SK-N-SH (cell line): ENCODE measurements at regions not wholly inside any gene's neighbourhood (a gene's known extent, or its start where the extent isn't known, plus 50 kb on each side); places are given as distances from the start of the nearest gene placed in this dataset.

ENCODE experiments used
- CTCF ChIA-PET: fragments of 300-600, 350-600 bp; formaldehyde crosslinking; extraction: SDS; loops from one replicate; lab custom pipeline; 2021; lab: Yijun Ruan, JAX
- POLR2A ChIA-PET: fragments of 350-600 bp; sonication (Branson Sonifier 250); formaldehyde crosslinking; extraction: SDS; loops from one replicate; lab custom pipeline; 2020; ENCODE audit warnings: antibody characterized with exemption, inconsistent platforms; lab: Yijun Ruan, JAX
- DNase-seq: peaks from one replicate; pipeline ENCODE4 v3.0.0; 2012
- H2AFZ ChIP-seq: fragments of 200-600 bp; sonication (generic); 2 replicates; pipeline ENCODE4 v1.8.1; 2016; ENCODE audit warnings: antibody characterized with exemption, mild to moderate bottlenecking, low read depth
- H3F3A ChIP-seq: fragments of 200-600 bp; sonication (generic); replicated peaks from 2 replicates; pipeline ENCODE3; 2016; ENCODE audit warnings: antibody characterized with exemption, mild to moderate bottlenecking; ENCODE audit not compliant: insufficient read depth
- H3K27ac ChIP-seq, 2 experiments: fragments of 200-500 bp in 1 of 2; fragments of 200-600 bp in 1 of 2; sonication (Bioruptor generic) in 1 of 2; sonication (generic), shearing (Covaris generic) in 1 of 2; 2 replicates each; pipeline versions ENCODE4 v1.5.1 to v1.6.1; 2014 to 2016; ENCODE audit warnings: low read depth in 2 of 2, inconsistent platforms in 1 of 2, low read length in 1 of 2, mild to moderate bottlenecking in 1 of 2, mixed read lengths in 1 of 2
- H3K27me3 ChIP-seq: fragments of 200-600 bp; sonication (generic), shearing (Covaris generic); 2 replicates; pipeline ENCODE4 v1.6.1; 2016; ENCODE audit warnings: mixed run types; ENCODE audit not compliant: insufficient read depth
- H3K36me3 ChIP-seq, 2 experiments: fragments of 200-500 bp in 1 of 2; fragments of 200-600 bp in 1 of 2; sonication (Bioruptor generic) in 1 of 2; sonication (generic) in 1 of 2; replicated peaks in 1 of 2; 2 replicates each; pipeline versions ENCODE3 to v1.5.1; 2014 to 2016; ENCODE audit warnings: low read length in 1 of 2, mild to moderate bottlenecking in 1 of 2; ENCODE audit not compliant: insufficient read depth in 2 of 2, control insufficient read depth in 1 of 2
- H3K4me1 ChIP-seq, 2 experiments: fragments of 200-500 bp in 1 of 2; fragments of 200-600 bp in 1 of 2; sonication (Bioruptor generic) in 1 of 2; sonication (generic), shearing (Covaris generic) in 1 of 2; 2 replicates each; pipeline versions ENCODE4 v1.5.1 to v1.6.1; 2014 to 2016; ENCODE audit warnings: low read depth in 1 of 2, low read length in 1 of 2, mixed run types in 1 of 2; ENCODE audit not compliant: insufficient read depth in 2 of 2, control insufficient read depth in 1 of 2
- H3K4me2 ChIP-seq: fragments of 200-600 bp; sonication (generic), shearing (Covaris generic); 2 replicates; pipeline ENCODE4 v1.6.1; 2017; ENCODE audit warnings: mixed run types
- H3K4me3 ChIP-seq, 2 experiments: fragments of 200-500 bp in 1 of 2; fragments of 200-600 bp in 1 of 2; sonication (Bioruptor generic) in 1 of 2; sonication (generic), shearing (Covaris generic) in 1 of 2; 2 replicates each; pipeline versions ENCODE4 v1.5.1 to v1.8.1; 2014 to 2016; ENCODE audit warnings: low read depth in 2 of 2, inconsistent platforms in 1 of 2, low read length in 1 of 2, mild to moderate bottlenecking in 1 of 2, mixed read lengths in 1 of 2, moderate library complexity in 1 of 2
- H3K79me2 ChIP-seq: fragments of 200-600 bp; sonication (generic); 2 replicates; pipeline ENCODE4 v1.8.1; 2017; ENCODE audit warnings: mild to moderate bottlenecking; ENCODE audit not compliant: insufficient read depth
- H3K9ac ChIP-seq: fragments of 200-600 bp; sonication (generic); 2 replicates; pipeline ENCODE4 v1.6.1; 2017; ENCODE audit warnings: mixed run types
- H3K9me2 ChIP-seq: fragments of 200-600 bp; sonication (generic); 2 replicates; pipeline ENCODE4 v1.6.1; 2017; ENCODE audit warnings: mixed run types
- H3K9me3 ChIP-seq: fragments of 200-600 bp; sonication (generic); 2 replicates; pipeline ENCODE4 v1.6.1; 2017; ENCODE audit warnings: mixed run types, mild to moderate bottlenecking, moderate library complexity
- H4K20me1 ChIP-seq: fragments of 200-600 bp; sonication (generic); 2 replicates; pipeline ENCODE4 v1.6.1; 2017; ENCODE audit warnings: mild to moderate bottlenecking, mixed run types; ENCODE audit not compliant: insufficient read depth
- CHD2 ChIP-seq: fragments of 150-350 bp; IDR thresholded peaks from 2 replicates; pipeline ENCODE4 v1.6.1; 2018; ENCODE audit warnings: low read length; ENCODE audit not compliant: partially characterized antibody
- CTCF ChIP-seq: fragments of 200-600 bp; sonication (generic); IDR thresholded peaks from 2 replicates; pipeline ENCODE4 v1.6.1; 2017; ENCODE audit warnings: antibody characterized with exemption, mild to moderate bottlenecking, moderate library complexity
- IRF3 ChIP-seq: fragments of 150-350 bp; IDR thresholded peaks from 2 replicates; pipeline ENCODE4 v1.6.1; 2016; ENCODE audit warnings: mild to moderate bottlenecking, low read depth, low read length
- MEF2A ChIP-seq: IDR thresholded peaks from 2 replicates; pipeline ENCODE4 v1.4.0; 2012; ENCODE audit warnings: low read depth, borderline replicate concordance
- MXI1 ChIP-seq: IDR thresholded peaks from 2 replicates; pipeline ENCODE4 v1.6.1; 2012; ENCODE audit warnings: mild to moderate bottlenecking, low read depth, low read length, improper control_type of control experiment
- RCOR1 ChIP-seq: fragments of 150-350 bp; IDR thresholded peaks from 2 replicates; pipeline ENCODE4 v1.6.1; 2017; ENCODE audit warnings: antibody characterized with exemption, low read length
- REST ChIP-seq: IDR thresholded peaks from 2 replicates; pipeline ENCODE4 v1.6.1; 2012; ENCODE audit warnings: mild to moderate bottlenecking, low read depth, low read length, moderate library complexity
- RFX5 ChIP-seq: IDR thresholded peaks from 2 replicates; pipeline ENCODE4 v1.6.1; 2012; ENCODE audit warnings: mild to moderate bottlenecking, improper control_type of control experiment, low read length
- USF2 ChIP-seq: fragments of 150-350 bp; IDR thresholded peaks from 2 replicates; pipeline ENCODE4 v1.6.1; 2017; ENCODE audit warnings: antibody characterized with exemption, low read length, low read depth, borderline replicate concordance
- YY1 ChIP-seq: IDR thresholded peaks from 2 replicates; pipeline ENCODE4 v1.4.0; 2012; ENCODE audit warnings: low read depth, mild to moderate bottlenecking
- WGBS: methylation state at CpG from one replicate; pipeline ENCODE4 v1.1.6; 2017; ENCODE audit warnings: low lambda C conversion rate; 5-methylcytosine and 5-hydroxymethylcytosine counted together
- TF ChIP-seq, protein P1 (sequence below): IDR thresholded peaks from 2 replicates; pipeline ENCODE4 v1.4.0; 2012; ENCODE audit warnings: low read depth, borderline replicate concordance

GRCh38 chr2:42846932-42847595, 54.7 kb upstream of the HAAO start (continued):
- TF ChIP-seq, protein P1, sequence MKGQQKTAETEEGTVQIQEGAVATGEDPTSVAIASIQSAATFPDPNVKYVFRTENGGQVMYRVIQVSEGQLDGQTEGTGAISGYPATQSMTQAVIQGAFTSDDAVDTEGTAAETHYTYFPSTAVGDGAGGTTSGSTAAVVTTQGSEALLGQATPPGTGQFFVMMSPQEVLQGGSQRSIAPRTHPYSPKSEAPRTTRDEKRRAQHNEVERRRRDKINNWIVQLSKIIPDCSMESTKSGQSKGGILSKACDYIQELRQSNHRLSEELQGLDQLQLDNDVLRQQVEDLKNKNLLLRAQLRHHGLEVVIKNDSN, result no peak
- TF ChIP-seq RFX5, result no peak

DNA sequence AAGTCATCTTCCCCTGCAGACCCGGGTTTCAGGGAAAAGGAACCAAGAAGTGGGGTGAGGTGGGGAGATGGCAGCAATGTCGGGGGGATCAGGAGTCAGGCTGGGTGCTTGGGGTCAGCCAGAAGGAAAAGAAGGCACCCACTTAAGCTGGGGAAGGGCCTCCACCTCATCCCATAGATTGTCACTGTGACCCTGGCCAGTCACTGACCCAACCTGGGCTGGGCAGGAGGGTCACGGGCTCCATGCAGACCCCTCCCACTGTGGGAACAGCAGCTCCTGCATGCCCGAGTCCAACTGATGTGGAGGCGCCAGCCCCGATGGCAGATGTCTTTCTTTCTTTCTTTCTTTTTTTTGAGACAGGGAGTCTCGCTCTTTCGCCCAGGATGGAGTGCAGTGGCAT, 53.6 kb upstream of the HAAO start:
- POLR2A ChIA-PET, result no interaction called here
- TF ChIP-seq IRF3 (no peak), MXI1 (no peak), CHD2 (no peak), REST (no peak), YY1 (no peak), USF2 (no peak), RCOR1 (no peak), MEF2A (no peak), CTCF (no peak), RFX5 (no peak)
- TF ChIP-seq, protein P1, result no peak
- no peaks in the 10 kb centered on the region for H4K20me1 ChIP-seq
- DNase-seq, result no peak
- no peak overlapping the region for H3K4me3 ChIP-seq
- no peaks in the 10 kb centered on the region for H3K27me3 ChIP-seq
- no peaks in the 10 kb centered on the region for H3K9me3 ChIP-seq
- H3K36me3 ChIP-seq, result no peaks in the 10 kb centered on the region
- no peaks in the 10 kb centered on the region for H3F3A ChIP-seq
- H3K9ac ChIP-seq, result no peak overlapping the region
- no peak overlapping the region for H2AFZ ChIP-seq
- no peak overlapping the region for H3K4me2 ChIP-seq
- H3K27ac ChIP-seq, result no peak overlapping the region
- no peaks in the 10 kb centered on the region; a peak in 1 of 4 replicates for H3K4me1 ChIP-seq
- no peaks in the 10 kb centered on the region for H3K79me2 ChIP-seq
- WGBS, result 86% methylated on average over 8 of the region's 8 CpGs
- H3K9me2 ChIP-seq, result no peaks in the 10 kb centered on the region
- CTCF ChIA-PET, result interaction anchor here (1.0 to 8.5 kb wide), 4 partner anchors 9 to 17 kb away, joined by 3 to 88 read pairs (median 4); no protein-coding TSS in a partner anchor
